ENCODE measurements at regions not wholly inside any gene's neighbourhood (a gene's known extent, or its start where the extent isn't known, plus 50 kb on each side); places are given as distances from the start of the nearest gene placed in this dataset.

DNA sequence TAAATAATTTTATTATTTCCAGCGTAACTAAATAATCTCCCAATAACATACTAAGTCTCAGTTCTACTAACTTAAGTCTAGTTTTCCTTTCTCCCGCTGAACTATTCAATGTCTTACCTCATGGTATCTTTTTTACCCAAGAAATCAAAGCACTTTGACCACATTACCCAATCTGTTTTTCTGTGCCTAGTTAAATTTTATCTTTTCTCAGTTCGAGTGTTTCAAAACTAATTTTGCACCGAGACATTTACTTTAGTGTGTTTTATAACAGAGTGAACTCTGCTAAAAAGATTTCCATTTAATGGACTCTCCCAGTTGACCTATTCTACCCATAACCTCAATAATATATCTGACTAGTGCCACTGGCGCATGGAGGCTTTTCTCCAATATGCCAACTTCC, 67.6 kb upstream of the IRF2 start:
- TF ChIP-seq EZH2phosphoT487 (IDR thresholded peaks at IDR 0.05; ENCODE audit: borderline replicate concordance, low read length): no peak
- TF ChIP-seq EZH2 (IDR thresholded peaks at IDR 0.05; ENCODE audit: low read length, unreplicated experiment): no peak
- TF ChIP-seq, protein P1, sequence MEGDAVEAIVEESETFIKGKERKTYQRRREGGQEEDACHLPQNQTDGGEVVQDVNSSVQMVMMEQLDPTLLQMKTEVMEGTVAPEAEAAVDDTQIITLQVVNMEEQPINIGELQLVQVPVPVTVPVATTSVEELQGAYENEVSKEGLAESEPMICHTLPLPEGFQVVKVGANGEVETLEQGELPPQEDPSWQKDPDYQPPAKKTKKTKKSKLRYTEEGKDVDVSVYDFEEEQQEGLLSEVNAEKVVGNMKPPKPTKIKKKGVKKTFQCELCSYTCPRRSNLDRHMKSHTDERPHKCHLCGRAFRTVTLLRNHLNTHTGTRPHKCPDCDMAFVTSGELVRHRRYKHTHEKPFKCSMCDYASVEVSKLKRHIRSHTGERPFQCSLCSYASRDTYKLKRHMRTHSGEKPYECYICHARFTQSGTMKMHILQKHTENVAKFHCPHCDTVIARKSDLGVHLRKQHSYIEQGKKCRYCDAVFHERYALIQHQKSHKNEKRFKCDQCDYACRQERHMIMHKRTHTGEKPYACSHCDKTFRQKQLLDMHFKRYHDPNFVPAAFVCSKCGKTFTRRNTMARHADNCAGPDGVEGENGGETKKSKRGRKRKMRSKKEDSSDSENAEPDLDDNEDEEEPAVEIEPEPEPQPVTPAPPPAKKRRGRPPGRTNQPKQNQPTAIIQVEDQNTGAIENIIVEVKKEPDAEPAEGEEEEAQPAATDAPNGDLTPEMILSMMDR (conservative IDR thresholded peaks at IDR 0.05; ENCODE audit: low read depth, low read length): no peak
